ENCODE measurements at regions not wholly inside any gene's neighbourhood (a gene's known extent, or its start where the extent isn't known, plus 50 kb on each side); places are given as distances from the start of the nearest gene placed in this dataset.
A peak's percentile ranks its signal among the peaks of the same experiment; 100 is the strongest.

DNA sequence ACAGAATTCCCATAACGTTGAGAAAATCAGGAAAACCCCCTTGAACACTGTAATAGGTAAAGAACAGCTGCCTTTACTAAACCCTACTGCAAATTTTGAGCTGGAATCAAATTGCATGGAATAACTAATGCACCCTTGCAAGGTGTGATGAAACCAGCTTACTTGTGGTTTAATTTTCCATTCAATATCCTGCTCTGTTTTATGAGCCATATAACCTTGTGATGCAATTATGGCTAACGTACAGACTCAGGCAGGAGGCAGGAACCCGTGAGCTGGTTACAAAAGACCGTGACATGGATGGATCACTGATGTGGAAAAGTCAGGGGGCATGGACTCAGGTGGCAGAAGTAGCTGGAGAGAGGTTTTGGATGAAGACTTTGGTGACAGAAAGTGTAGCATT lies 438.6 kb downstream of the COG6 start:
- no peak overlapping the region for H3K9ac ChIP-seq (ENCODE audit: low read length in 3 of 3)
- DNase-seq (peak in 3 of 5 donors; percentile 48 to 75 (median 71)), FAIRE-seq (no peak)
- no peaks in the 10 kb centered on the region for H3K27me3 ChIP-seq (ENCODE audit: control insufficient read depth, insufficient read depth, low read length)
- H3K4me1 ChIP-seq (ENCODE audit: control insufficient read depth in 2 of 3, insufficient read depth in 2 of 3, low read depth in 1 of 3, low read length in 3 of 3), result no peaks in the 10 kb centered on the region
- no peaks in the 10 kb centered on the region for H3K36me3 ChIP-seq (ENCODE audit: control insufficient read depth in 2 of 3, insufficient read depth in 3 of 3, low read length in 3 of 3)
- H3K27ac ChIP-seq (ENCODE audit: low read depth in 2 of 2, low read length in 2 of 2), result no peak overlapping the region
- H3K9me3 ChIP-seq (ENCODE audit: control insufficient read depth in 2 of 3, insufficient read depth in 1 of 3, low read length in 3 of 3), result no peaks in the 10 kb centered on the region
- H3K4me3 ChIP-seq (ENCODE audit: low read length in 3 of 3), result no peak overlapping the region
- intact Hi-C loops (cut with DNase I), result no loop called here
- TF ChIP-seq, protein P1, sequence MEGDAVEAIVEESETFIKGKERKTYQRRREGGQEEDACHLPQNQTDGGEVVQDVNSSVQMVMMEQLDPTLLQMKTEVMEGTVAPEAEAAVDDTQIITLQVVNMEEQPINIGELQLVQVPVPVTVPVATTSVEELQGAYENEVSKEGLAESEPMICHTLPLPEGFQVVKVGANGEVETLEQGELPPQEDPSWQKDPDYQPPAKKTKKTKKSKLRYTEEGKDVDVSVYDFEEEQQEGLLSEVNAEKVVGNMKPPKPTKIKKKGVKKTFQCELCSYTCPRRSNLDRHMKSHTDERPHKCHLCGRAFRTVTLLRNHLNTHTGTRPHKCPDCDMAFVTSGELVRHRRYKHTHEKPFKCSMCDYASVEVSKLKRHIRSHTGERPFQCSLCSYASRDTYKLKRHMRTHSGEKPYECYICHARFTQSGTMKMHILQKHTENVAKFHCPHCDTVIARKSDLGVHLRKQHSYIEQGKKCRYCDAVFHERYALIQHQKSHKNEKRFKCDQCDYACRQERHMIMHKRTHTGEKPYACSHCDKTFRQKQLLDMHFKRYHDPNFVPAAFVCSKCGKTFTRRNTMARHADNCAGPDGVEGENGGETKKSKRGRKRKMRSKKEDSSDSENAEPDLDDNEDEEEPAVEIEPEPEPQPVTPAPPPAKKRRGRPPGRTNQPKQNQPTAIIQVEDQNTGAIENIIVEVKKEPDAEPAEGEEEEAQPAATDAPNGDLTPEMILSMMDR (IDR thresholded peaks at IDR 0.05; ENCODE audit: borderline replicate concordance, extremely low read depth, insufficient read depth), result no peak

DNA sequence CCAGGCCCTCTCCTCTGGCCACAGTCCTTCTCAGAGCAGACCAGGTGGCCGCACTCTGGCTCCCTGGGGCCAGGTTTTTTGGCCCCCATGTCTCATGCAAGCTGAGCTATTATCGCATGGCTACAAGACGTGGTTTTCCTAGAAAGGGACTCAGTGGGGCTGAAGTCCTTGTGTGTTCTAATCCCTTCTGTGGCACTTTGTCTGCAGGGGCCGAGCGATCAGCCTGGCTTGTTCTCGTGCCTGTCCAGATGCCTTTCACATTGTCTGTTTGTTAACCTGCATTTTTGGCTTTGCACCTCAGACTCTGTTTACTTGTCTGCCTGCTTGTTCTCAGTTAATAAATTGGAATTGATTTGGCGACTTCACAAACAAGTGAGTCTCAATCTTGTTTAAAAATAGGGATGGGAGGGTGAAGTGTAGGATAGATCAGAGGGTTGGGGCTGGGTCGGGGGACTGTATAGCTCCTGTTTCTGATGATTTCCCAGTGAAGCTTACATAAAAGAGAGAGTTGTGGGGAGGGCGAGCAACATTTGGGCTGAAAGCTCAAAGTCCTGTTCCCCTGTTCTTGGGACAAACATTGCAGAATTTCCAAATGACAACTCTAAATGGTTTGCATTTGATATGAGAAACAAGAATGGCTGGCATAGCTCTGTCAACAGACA lies 440.4 kb downstream of the COG6 start:
- FAIRE-seq (no peak), DNase-seq (no peak)
- TF ChIP-seq, protein P1 (IDR thresholded peaks at IDR 0.05; ENCODE audit: borderline replicate concordance, extremely low read depth, insufficient read depth), result no peak
- no peaks in the 10 kb centered on the region for H3K9me3 ChIP-seq (ENCODE audit: control insufficient read depth in 2 of 3, insufficient read depth in 1 of 3, low read length in 3 of 3)
- no peak overlapping the region for H3K4me3 ChIP-seq (ENCODE audit: low read length in 3 of 3)
- no peak overlapping the region for H3K27ac ChIP-seq (ENCODE audit: low read depth in 2 of 2, low read length in 2 of 2)
- intact Hi-C loops (cut with DNase I), result no loop called here
- H3K9ac ChIP-seq (ENCODE audit: low read length in 3 of 3), result no peak overlapping the region
- H3K36me3 ChIP-seq (ENCODE audit: control insufficient read depth in 2 of 3, insufficient read depth in 3 of 3, low read length in 3 of 3), result no peaks in the 10 kb centered on the region
- no peaks in the 10 kb centered on the region for H3K4me1 ChIP-seq (ENCODE audit: control insufficient read depth in 2 of 3, insufficient read depth in 2 of 3, low read depth in 1 of 3, low read length in 3 of 3)
- H3K27me3 ChIP-seq (ENCODE audit: control insufficient read depth, insufficient read depth, low read length), result no peaks in the 10 kb centered on the region

DNA sequence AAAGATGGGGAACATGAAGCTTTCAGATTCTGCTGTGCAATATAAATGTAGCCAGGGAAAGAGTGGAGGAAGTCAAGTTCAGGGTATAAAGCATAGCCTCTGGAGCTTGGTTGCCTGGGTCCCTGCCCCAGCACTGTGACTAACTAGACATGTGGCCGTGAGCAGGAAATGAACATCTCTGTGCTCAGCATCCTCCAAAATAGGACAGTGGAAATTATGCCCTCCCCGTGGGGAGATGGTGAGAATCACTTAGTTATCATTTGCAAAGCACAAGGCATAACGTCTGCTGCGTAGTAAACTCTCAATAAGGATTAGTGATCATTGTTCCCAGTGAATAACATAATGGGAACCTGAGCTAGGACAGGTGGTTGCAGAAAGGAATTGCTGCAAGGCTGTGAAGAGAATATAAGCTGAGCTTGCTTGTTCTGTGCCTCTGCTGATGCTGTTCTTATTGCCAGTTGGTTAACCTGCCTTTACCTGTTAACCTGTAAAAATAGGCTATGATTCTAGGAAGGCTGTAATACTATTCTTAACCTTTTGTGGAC lies 441.0 kb downstream of the COG6 start:
- FAIRE-seq (no peak), DNase-seq (no peak)
- H3K27me3 ChIP-seq (ENCODE audit: control insufficient read depth, insufficient read depth, low read length), result no peaks in the 10 kb centered on the region
- H3K36me3 ChIP-seq (ENCODE audit: control insufficient read depth in 2 of 3, insufficient read depth in 3 of 3, low read length in 3 of 3), result no peaks in the 10 kb centered on the region
- H3K4me1 ChIP-seq (ENCODE audit: control insufficient read depth in 2 of 3, insufficient read depth in 2 of 3, low read depth in 1 of 3, low read length in 3 of 3), result no peaks in the 10 kb centered on the region
- TF ChIP-seq, protein P1 (IDR thresholded peaks at IDR 0.05; ENCODE audit: borderline replicate concordance, extremely low read depth, insufficient read depth), result no peak
- H3K9ac ChIP-seq (ENCODE audit: low read length in 3 of 3), result no peak overlapping the region
- no peak overlapping the region for H3K27ac ChIP-seq (ENCODE audit: low read depth in 2 of 2, low read length in 2 of 2)
- intact Hi-C loops (cut with DNase I), result no loop called here
- H3K9me3 ChIP-seq (ENCODE audit: control insufficient read depth in 2 of 3, insufficient read depth in 1 of 3, low read length in 3 of 3), result no peaks in the 10 kb centered on the region
- no peak overlapping the region for H3K4me3 ChIP-seq (ENCODE audit: low read length in 3 of 3)
